MM.1S (cell line): ENCODE measurements at regions not wholly inside any gene's neighbourhood (a gene's known extent, or its start where the extent isn't known, plus 50 kb on each side); places are given as distances from the start of the nearest gene placed in this dataset.

Experiments used
- DNase-seq: peaks from one replicate; pipeline ENCODE4 v3.0.0-alpha.2; 2015
- H2AFZ ChIP-seq: fragments of 300-600 bp; sonication (generic); 2 replicates; pipeline ENCODE4 v1.6.0; 2016; ENCODE audit warnings: antibody characterized with exemption, low read length
- H3F3A ChIP-seq: fragments of 300-600 bp; sonication (generic); 2 replicates; pipeline ENCODE4 v1.6.1; 2016; ENCODE audit warnings: mild to moderate bottlenecking, antibody characterized with exemption, low read length, moderate library complexity, mixed read lengths; ENCODE audit not compliant: insufficient read depth
- H3K27ac ChIP-seq: fragments of 300-600 bp; sonication (generic); 2 replicates; pipeline ENCODE4 v1.5.1; 2016; ENCODE audit warnings: mild to moderate bottlenecking, low read length
- H3K27me3 ChIP-seq: fragments of 300-600 bp; sonication (generic); replicated peaks from 2 replicates; pipeline ENCODE4 v1.6.0; 2016; ENCODE audit warnings: low read length; ENCODE audit not compliant: insufficient read depth
- H3K36me3 ChIP-seq: fragments of 300-600 bp; sonication (generic); replicated peaks from 2 replicates; pipeline ENCODE4 v1.6.1; 2016; ENCODE audit warnings: mild to moderate bottlenecking, low read length, mixed read lengths; ENCODE audit not compliant: insufficient read depth
- H3K4me1 ChIP-seq: fragments of 300-600 bp; sonication (generic); 2 replicates; pipeline ENCODE4 v1.6.1; 2016; ENCODE audit warnings: low read length, mixed read lengths
- H3K4me2 ChIP-seq: fragments of 300-600 bp; sonication (generic); 2 replicates; pipeline ENCODE4 v1.6.0; 2016; ENCODE audit warnings: low read depth, low read length
- H3K4me3 ChIP-seq: fragments of 300-600 bp; sonication (generic); 2 replicates; pipeline ENCODE4 v1.5.1; 2016; ENCODE audit warnings: low read length, mixed read lengths
- H3K79me2 ChIP-seq: fragments of 300-600 bp; sonication (generic); 2 replicates; pipeline ENCODE4 v1.6.1; 2016; ENCODE audit warnings: mixed run types, low read length, mixed read lengths
- H3K9ac ChIP-seq: fragments of 300-600 bp; sonication (generic); 2 replicates; pipeline ENCODE4 v1.6.1; 2016; ENCODE audit warnings: low read length, mixed read lengths
- H3K9me2 ChIP-seq: fragments of 300-600 bp; sonication (generic); replicated peaks from 2 replicates; pipeline ENCODE4 v1.6.1; 2016; ENCODE audit warnings: mild to moderate bottlenecking, low read length, mixed read lengths; ENCODE audit not compliant: insufficient read depth
- H3K9me3 ChIP-seq: fragments of 300-600 bp; sonication (generic); replicated peaks from 2 replicates; pipeline ENCODE4 v1.6.1; 2016; ENCODE audit warnings: mild to moderate bottlenecking, low read length, mixed read lengths; ENCODE audit not compliant: insufficient read depth
- H4K20me1 ChIP-seq: fragments of 300-600 bp; sonication (generic); 2 replicates; pipeline ENCODE4 v1.6.1; 2016; ENCODE audit warnings: mild to moderate bottlenecking, low read length, moderate library complexity, mixed read lengths; ENCODE audit not compliant: insufficient read depth
- EZH2 ChIP-seq: fragments of 300-600 bp; sonication (generic); optimal IDR thresholded peaks from 2 replicates; pipeline ENCODE3; 2017; ENCODE audit warnings: low read depth, mild to moderate bottlenecking, antibody characterized with exemption, low read length, mixed read lengths
- EZH2phosphoT487 ChIP-seq: fragments of 300-600 bp; sonication (generic); IDR thresholded peaks from 2 replicates; pipeline ENCODE4 v1.6.1; 2018; ENCODE audit warnings: antibody characterized with exemption, low read length
- TF ChIP-seq, protein P1 (sequence below): fragments of 300-600 bp; sonication (generic); IDR thresholded peaks from 2 replicates; pipeline ENCODE4 v1.5.1; 2016; ENCODE audit warnings: antibody characterized with exemption, low read length, mixed read lengths

DNA sequence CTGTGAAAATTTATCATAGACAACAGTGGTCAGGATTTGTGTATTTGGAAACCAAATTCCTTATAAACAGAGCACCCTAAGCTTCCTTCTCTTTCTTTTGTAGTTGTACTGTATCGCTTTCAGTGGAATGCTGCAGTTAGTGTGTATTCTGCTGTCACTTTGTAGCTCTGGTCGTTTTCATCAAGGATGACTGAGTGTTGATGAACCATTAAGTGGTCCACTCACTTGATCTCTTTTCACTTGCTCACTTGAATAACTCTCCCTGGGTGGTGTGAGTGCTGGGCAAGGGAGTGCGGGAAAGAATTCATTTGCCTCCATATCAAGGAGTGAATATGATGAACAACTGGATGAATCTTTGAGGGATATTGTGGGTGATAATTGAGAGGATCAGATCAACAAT is 1225.7 kb upstream of the WWC1 start:
- Histone ChIP-seq H3K27me3 (no peaks in the 10 kb centered on the region), H3K9ac (no peak overlapping the region), H3K36me3 (no peaks in the 10 kb centered on the region), H3K9me3 (no peaks in the 10 kb centered on the region), H2AFZ (no peak overlapping the region), H4K20me1 (no peaks in the 10 kb centered on the region), H3K4me3 (no peak overlapping the region), H3K27ac (no peak overlapping the region), H3F3A (no peaks in the 10 kb centered on the region), H3K4me2 (no peak overlapping the region), H3K79me2 (no peaks in the 10 kb centered on the region), H3K4me1 (no peaks in the 10 kb centered on the region), H3K9me2 (no peaks in the 10 kb centered on the region)
- TF ChIP-seq EZH2phosphoT487 (no peak), EZH2 (no peak)
- TF ChIP-seq, protein P1, sequence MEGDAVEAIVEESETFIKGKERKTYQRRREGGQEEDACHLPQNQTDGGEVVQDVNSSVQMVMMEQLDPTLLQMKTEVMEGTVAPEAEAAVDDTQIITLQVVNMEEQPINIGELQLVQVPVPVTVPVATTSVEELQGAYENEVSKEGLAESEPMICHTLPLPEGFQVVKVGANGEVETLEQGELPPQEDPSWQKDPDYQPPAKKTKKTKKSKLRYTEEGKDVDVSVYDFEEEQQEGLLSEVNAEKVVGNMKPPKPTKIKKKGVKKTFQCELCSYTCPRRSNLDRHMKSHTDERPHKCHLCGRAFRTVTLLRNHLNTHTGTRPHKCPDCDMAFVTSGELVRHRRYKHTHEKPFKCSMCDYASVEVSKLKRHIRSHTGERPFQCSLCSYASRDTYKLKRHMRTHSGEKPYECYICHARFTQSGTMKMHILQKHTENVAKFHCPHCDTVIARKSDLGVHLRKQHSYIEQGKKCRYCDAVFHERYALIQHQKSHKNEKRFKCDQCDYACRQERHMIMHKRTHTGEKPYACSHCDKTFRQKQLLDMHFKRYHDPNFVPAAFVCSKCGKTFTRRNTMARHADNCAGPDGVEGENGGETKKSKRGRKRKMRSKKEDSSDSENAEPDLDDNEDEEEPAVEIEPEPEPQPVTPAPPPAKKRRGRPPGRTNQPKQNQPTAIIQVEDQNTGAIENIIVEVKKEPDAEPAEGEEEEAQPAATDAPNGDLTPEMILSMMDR = no peak
- no peak for DNase-seq

DNA sequence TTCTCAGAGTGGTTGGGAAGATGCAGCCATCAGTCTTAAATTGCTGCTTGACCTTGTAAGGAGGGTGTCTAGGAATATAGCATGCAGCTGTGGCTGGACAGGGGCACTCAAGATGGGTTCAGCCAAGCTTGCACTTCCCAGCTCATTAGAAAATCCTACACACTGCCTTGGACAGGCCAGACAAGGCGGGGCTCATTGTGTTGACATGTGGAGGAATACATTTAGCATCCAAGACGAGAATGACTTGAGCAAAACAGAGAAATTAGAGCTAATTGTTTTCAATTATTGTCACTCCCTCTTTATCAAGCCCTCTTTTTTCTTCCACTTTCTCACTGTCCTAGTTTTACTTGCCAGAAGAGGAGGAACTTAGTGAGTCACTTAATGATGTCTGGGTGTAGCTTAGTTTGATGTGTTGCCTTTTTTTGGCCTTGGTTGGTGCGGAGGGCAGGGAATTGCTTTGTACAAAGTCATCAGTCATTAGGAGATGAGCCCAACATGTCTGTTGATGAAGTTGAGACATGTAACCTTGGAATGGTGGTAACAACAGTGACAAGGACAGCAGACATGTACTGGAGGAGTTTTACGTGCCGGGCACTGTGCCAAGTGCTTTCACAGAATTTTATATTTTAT is 1219.3 kb upstream of the WWC1 start:
- Histone ChIP-seq H3K36me3 (no peaks in the 10 kb centered on the region), H3K4me2 (no peak overlapping the region)
- TF ChIP-seq EZH2phosphoT487 (no peak), EZH2 (no peak)
- TF ChIP-seq, protein P1 = no peak

DNA sequence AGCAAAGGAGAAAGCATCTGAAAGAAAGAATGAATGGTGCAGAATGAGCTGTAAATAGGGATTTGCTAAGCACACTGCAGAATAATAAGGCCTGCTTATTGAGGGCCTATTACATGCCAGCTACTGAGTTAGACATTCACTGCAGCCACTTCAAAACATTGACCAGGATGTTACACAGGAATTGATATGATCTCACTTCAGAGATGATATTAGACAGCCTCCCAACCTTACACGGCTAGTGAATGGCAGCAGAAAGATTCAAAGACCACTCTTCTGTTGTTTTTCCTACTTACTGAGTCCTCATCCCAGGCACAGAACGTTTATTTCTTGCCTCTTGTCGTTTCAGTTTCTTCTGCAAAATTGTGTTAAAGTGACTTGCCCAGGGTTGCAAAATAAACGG is 1209.9 kb upstream of the WWC1 start:
- H3K27me3 ChIP-seq = no peaks in the 10 kb centered on the region
- H3K4me1 ChIP-seq = no peaks in the 10 kb centered on the region
- TF ChIP-seq, protein P1 = no peak
- TF ChIP-seq EZH2phosphoT487 = no peak
- no peak for TF ChIP-seq EZH2
- H3K27ac ChIP-seq = no peak overlapping the region
- no peak overlapping the region for H2AFZ ChIP-seq
- no peaks in the 10 kb centered on the region for H3K79me2 ChIP-seq
- no peak overlapping the region for H3K4me3 ChIP-seq
- H3K9ac ChIP-seq = no peak overlapping the region
- no peak for DNase-seq
- no peaks in the 10 kb centered on the region for H3K9me3 ChIP-seq
- no peak overlapping the region for H3K4me2 ChIP-seq
- no peaks in the 10 kb centered on the region for H3F3A ChIP-seq
- H3K36me3 ChIP-seq = no peaks in the 10 kb centered on the region
- no peaks in the 10 kb centered on the region for H4K20me1 ChIP-seq
- H3K9me2 ChIP-seq = no peaks in the 10 kb centered on the region

More for the DNA sequence above, 1219.3 kb upstream of the WWC1 start:
- H2AFZ ChIP-seq = no peak overlapping the region
- no peak for DNase-seq
- no peak overlapping the region for H3K4me3 ChIP-seq
- H3K9me3 ChIP-seq = no peaks in the 10 kb centered on the region
- H3K79me2 ChIP-seq = no peaks in the 10 kb centered on the region
- no peaks in the 10 kb centered on the region for H3K4me1 ChIP-seq
- no peaks in the 10 kb centered on the region for H4K20me1 ChIP-seq
- no peaks in the 10 kb centered on the region for H3F3A ChIP-seq
- H3K27me3 ChIP-seq = no peaks in the 10 kb centered on the region
- no peak overlapping the region for H3K27ac ChIP-seq
- no peaks in the 10 kb centered on the region for H3K9me2 ChIP-seq
- no peak overlapping the region for H3K9ac ChIP-seq
